ENCODE measurements at regions not wholly inside any gene's neighbourhood (a gene's known extent, or its start where the extent isn't known, plus 50 kb on each side); places are given as distances from the start of the nearest gene placed in this dataset.
"Not testable (repeated sequence)": the region's sequence is repeated elsewhere in the genome, so short reads cannot be mapped to it uniquely, and the experiment has no call there.

GRCh38 chr5:154543380-154543779 is 65.4 kb upstream of the HAND1 start:
- H3K4me3 Mint-ChIP-seq, result no peak overlapping the region
- no peaks in the 10 kb centered on the region for H3K4me1 Mint-ChIP-seq
- H3K27ac Mint-ChIP-seq (ENCODE audit: low read depth), result no peak overlapping the region
- DNase-seq (ENCODE audit: low spot score in 2 of 2) (no peak), ATAC-seq (replicated peaks; ENCODE audit: extremely low read depth, poor library complexity, severe bottlenecking) (no peak)
- H3K36me3 Mint-ChIP-seq (ENCODE audit: insufficient read depth), result no peaks in the 10 kb centered on the region
- peaks cover 54% of the 10 kb centered on the region for H3K27me3 Mint-ChIP-seq
- H3K9me3 Mint-ChIP-seq, result no peaks in the 10 kb centered on the region

- no peak overlapping the region for H3K27ac Mint-ChIP-seq (ENCODE audit: low read depth)
- no peaks in the 10 kb centered on the region for H3K9me3 Mint-ChIP-seq
- no peak for ATAC-seq (replicated peaks; ENCODE audit: extremely low read depth, poor library complexity, severe bottlenecking)
- no peaks in the 10 kb centered on the region for H3K36me3 Mint-ChIP-seq (ENCODE audit: insufficient read depth)
- no peak overlapping the region for H3K4me3 Mint-ChIP-seq
- no peak for DNase-seq (ENCODE audit: low spot score in 2 of 2)
- H3K27me3 Mint-ChIP-seq, result peaks cover 54% of the 10 kb centered on the region
- H3K4me1 Mint-ChIP-seq, result no peaks in the 10 kb centered on the region
Observed at GRCh38 chr5:154542581-154542980, 64.6 kb upstream of the HAND1 start.

- no peak for ATAC-seq (replicated peaks; ENCODE audit: extremely low read depth, poor library complexity, severe bottlenecking)
- peaks cover 50% of the 10 kb centered on the region for H3K27me3 Mint-ChIP-seq
- no peaks in the 10 kb centered on the region for H3K4me1 Mint-ChIP-seq
- H3K36me3 Mint-ChIP-seq (ENCODE audit: insufficient read depth), result no peaks in the 10 kb centered on the region
- no peak overlapping the region for H3K4me3 Mint-ChIP-seq
- H3K27ac Mint-ChIP-seq (ENCODE audit: low read depth), result no peak overlapping the region
- no peak for DNase-seq (ENCODE audit: low spot score in 2 of 2)
- no peaks in the 10 kb centered on the region for H3K9me3 Mint-ChIP-seq
Observed at GRCh38 chr5:154542000-154542399, 64.0 kb upstream of the HAND1 start.

- ATAC-seq (replicated peaks; ENCODE audit: extremely low read depth, poor library complexity, severe bottlenecking) (no peak), DNase-seq (ENCODE audit: low spot score in 2 of 2) (no peak)
- Mint-ChIP-seq H3K27me3 (peaks cover 46% of the 10 kb centered on the region), H3K9me3 (no peaks in the 10 kb centered on the region), H3K4me3 (no peak overlapping the region), H3K36me3 (ENCODE audit: insufficient read depth) (no peaks in the 10 kb centered on the region), H3K27ac (ENCODE audit: low read depth) (no peak overlapping the region), H3K4me1 (no peaks in the 10 kb centered on the region)
Observed at GRCh38 chr5:154541553-154541952, 63.5 kb upstream of the HAND1 start.

GRCh38 chr5:154540600-154540999 is 62.6 kb upstream of the HAND1 start:
- DNase-seq (ENCODE audit: low spot score in 2 of 2) (no peak), ATAC-seq (replicated peaks; ENCODE audit: extremely low read depth, poor library complexity, severe bottlenecking) (no peak)
- H3K27me3 Mint-ChIP-seq, result peaks cover 36% of the 10 kb centered on the region
- H3K4me1 Mint-ChIP-seq, result no peaks in the 10 kb centered on the region
- H3K4me3 Mint-ChIP-seq, result no peak overlapping the region
- no peak overlapping the region for H3K27ac Mint-ChIP-seq (ENCODE audit: low read depth)
- H3K36me3 Mint-ChIP-seq (ENCODE audit: insufficient read depth), result no peaks in the 10 kb centered on the region
- H3K9me3 Mint-ChIP-seq, result no peaks in the 10 kb centered on the region

GRCh38 chr5:154538492-154538891 is 60.5 kb upstream of the HAND1 start:
- H3K36me3 Mint-ChIP-seq (ENCODE audit: insufficient read depth), result no peaks in the 10 kb centered on the region
- H3K4me3 Mint-ChIP-seq, result no peak overlapping the region
- no peak for ATAC-seq (replicated peaks; ENCODE audit: extremely low read depth, poor library complexity, severe bottlenecking)
- H3K27me3 Mint-ChIP-seq, result peaks cover 44% of the 10 kb centered on the region
- DNase-seq (ENCODE audit: low spot score in 2 of 2), result no peak
- no peak overlapping the region for H3K27ac Mint-ChIP-seq (ENCODE audit: low read depth)
- no peaks in the 10 kb centered on the region for H3K4me1 Mint-ChIP-seq
- no peaks in the 10 kb centered on the region for H3K9me3 Mint-ChIP-seq

- H3K4me1 Mint-ChIP-seq; H3K9me3 Mint-ChIP-seq; H3K27ac Mint-ChIP-seq (ENCODE audit: low read depth); ATAC-seq (replicated peaks; ENCODE audit: extremely low read depth, poor library complexity, severe bottlenecking); DNase-seq (ENCODE audit: low spot score in 2 of 2); H3K4me3 Mint-ChIP-seq; H3K36me3 Mint-ChIP-seq (ENCODE audit: insufficient read depth): not testable (repeated sequence)
- peaks cover 24% of the 10 kb centered on the region for H3K27me3 Mint-ChIP-seq
Observed at GRCh38 chr5:154536439-154536838, 58.4 kb upstream of the HAND1 start.

- ATAC-seq (replicated peaks; ENCODE audit: extremely low read depth, poor library complexity, severe bottlenecking) (no peak), DNase-seq (ENCODE audit: low spot score in 2 of 2) (no peak)
- Mint-ChIP-seq H3K4me1 (no peaks in the 10 kb centered on the region), H3K27me3 (peaks cover 27% of the 10 kb centered on the region), H3K9me3 (no peaks in the 10 kb centered on the region), H3K27ac (ENCODE audit: low read depth) (no peak overlapping the region), H3K36me3 (ENCODE audit: insufficient read depth) (no peaks in the 10 kb centered on the region), H3K4me3 (no peak overlapping the region)
Observed at GRCh38 chr5:154535535-154535934, 57.5 kb upstream of the HAND1 start.

GRCh38 chr5:154534457-154535050 is 56.5 kb upstream of the HAND1 start:
- no peak for DNase-seq (ENCODE audit: low spot score in 2 of 2)
- no peak overlapping the region for H3K27ac Mint-ChIP-seq (ENCODE audit: low read depth)
- H3K9me3 Mint-ChIP-seq, result no peaks in the 10 kb centered on the region
- peaks cover 30% of the 10 kb centered on the region for H3K27me3 Mint-ChIP-seq
- H3K36me3 Mint-ChIP-seq (ENCODE audit: insufficient read depth), result no peaks in the 10 kb centered on the region
- H3K4me3 Mint-ChIP-seq, result no peak overlapping the region
- ATAC-seq (replicated peaks; ENCODE audit: extremely low read depth, poor library complexity, severe bottlenecking), result no peak
- no peaks in the 10 kb centered on the region for H3K4me1 Mint-ChIP-seq

- DNase-seq (ENCODE audit: low spot score in 2 of 2) (no peak), ATAC-seq (replicated peaks; ENCODE audit: extremely low read depth, poor library complexity, severe bottlenecking) (no peak)
- H3K36me3 Mint-ChIP-seq (ENCODE audit: insufficient read depth), result no peaks in the 10 kb centered on the region
- H3K27ac Mint-ChIP-seq (ENCODE audit: low read depth), result no peak overlapping the region
- no peaks in the 10 kb centered on the region for H3K9me3 Mint-ChIP-seq
- H3K4me1 Mint-ChIP-seq, result no peaks in the 10 kb centered on the region
- no peak overlapping the region for H3K4me3 Mint-ChIP-seq
- peaks cover 42% of the 10 kb centered on the region for H3K27me3 Mint-ChIP-seq
Observed at GRCh38 chr5:154529282-154529681, 51.3 kb upstream of the HAND1 start.

- H3K9me3 Mint-ChIP-seq, result no peaks in the 10 kb centered on the region
- no peaks in the 10 kb centered on the region for H3K36me3 Mint-ChIP-seq (ENCODE audit: insufficient read depth)
- no peaks in the 10 kb centered on the region for H3K4me1 Mint-ChIP-seq
- no peak for DNase-seq (ENCODE audit: low spot score in 2 of 2)
- H3K27ac Mint-ChIP-seq (ENCODE audit: low read depth), result no peak overlapping the region
- no peak overlapping the region for H3K4me3 Mint-ChIP-seq
- ATAC-seq (replicated peaks; ENCODE audit: extremely low read depth, poor library complexity, severe bottlenecking), result no peak
- peaks cover 36% of the 10 kb centered on the region for H3K27me3 Mint-ChIP-seq
Observed at GRCh38 chr5:154528005-154528594, 50.1 kb upstream of the HAND1 start.

All from central memory CD8-positive, alpha-beta T cell (primary cell).